K562 (cell line): ENCODE measurements at regions not wholly inside any gene's neighbourhood (a gene's known extent, or its start where the extent isn't known, plus 50 kb on each side); places are given as distances from the start of the nearest gene placed in this dataset.

ENCODE experiments used
- ATAC-seq: fragments of 200-7000 bp; cut with Tn5 transposase; 3 replicates; pipeline ENCODE4 v1.9.1; 2020; ENCODE audit warnings: moderate library complexity
- BruUV-seq: library from RNA; stranded (reverse); fragments of 400-500 nt; replicated peaks from 2 replicates; lab custom pipeline; 2021; lab: Mats Ljungman, UMichigan
- CTCF ChIA-PET: fragments of 300-600 bp; formaldehyde crosslinking; extraction: SDS; loops from one replicate; lab custom pipeline; 2021; ENCODE audit warnings: low intra/inter-chr PET ratio; lab: Yijun Ruan, JAX
- POLR2A ChIA-PET: fragments of 300-600, 350-650 bp; sonication (Branson Sonifier 250); formaldehyde crosslinking; extraction: SDS; loops from one replicate; lab custom pipeline; 2021; ENCODE audit warnings: antibody characterized with exemption, inconsistent platforms; lab: Yijun Ruan, JAX
- DNase-seq, 4 experiments: peaks; one replicate each; pipeline versions ENCODE4 v3.0.0 to v3.0.0-alpha.2; 2011 to 2018; ENCODE audit warnings: low spot score in 3 of 4, mixed read lengths in 3 of 4; ENCODE audit errors: extremely low read depth in 1 of 4
- FAIRE-seq: peaks from 2 replicates; lab custom pipeline; 2011; peaks lifted over from hg19 to GRCh38; lab: Jason Lieb, UNC
- H2AFZ ChIP-seq: 2 replicates; pipeline ENCODE4 v1.6.0; 2011; ENCODE audit warnings: low read depth, low read length, control low read depth, inconsistent platforms
- H3K27ac ChIP-seq: fragments of 200-600 bp; 3 replicates; pipeline ENCODE4 v1.8.0; 2011; ENCODE audit warnings: low read depth, mild to moderate bottlenecking, control low read depth, inconsistent platforms, low read length, moderate library complexity, mixed read lengths; ENCODE audit errors: extremely low read depth
- H3K27me3 ChIP-seq, 2 experiments: fragments of 300-600 bp in 1 of 2; 2 replicates in 1 of 2; 3 replicates in 1 of 2; pipeline versions ENCODE4 v1.6.0 to v1.8.0; 2011; ENCODE audit warnings: inconsistent platforms in 2 of 2, low read length in 2 of 2, mild to moderate bottlenecking in 1 of 2, mixed read lengths in 1 of 2, moderate library complexity in 1 of 2; ENCODE audit not compliant: control insufficient read depth in 2 of 2, insufficient read depth in 2 of 2
- H3K36me3 ChIP-seq: fragments of 300-600 bp; 3 replicates; pipeline ENCODE4 v1.8.0; 2011; ENCODE audit warnings: mild to moderate bottlenecking, low read length, inconsistent platforms; ENCODE audit not compliant: control insufficient read depth, insufficient read depth
- H3K4me1 ChIP-seq, 2 experiments: fragments of 200-600 bp in 1 of 2; replicated peaks in 1 of 2; 2 replicates in 1 of 2; 3 replicates in 1 of 2; pipeline versions ENCODE4 v1.5.1 to v1.8.0; 2011; ENCODE audit warnings: inconsistent platforms in 2 of 2, low read length in 2 of 2, mild to moderate bottlenecking in 1 of 2, mixed read lengths in 1 of 2, moderate library complexity in 1 of 2; ENCODE audit not compliant: control insufficient read depth in 2 of 2, insufficient read depth in 2 of 2
- H3K4me2 ChIP-seq: 2 replicates; pipeline ENCODE4 v1.6.1; 2011; ENCODE audit warnings: low read length, control low read depth, inconsistent platforms, mixed read lengths; ENCODE audit not compliant: insufficient read depth
- H3K4me3 ChIP-seq: fragments of 200-600 bp; sonication (generic), shearing (Covaris generic); 2 replicates; pipeline ENCODE4 v1.5.1; 2016; ENCODE audit warnings: control low read depth, inconsistent platforms
- H3K79me2 ChIP-seq: fragments of 200-600 bp; 3 replicates; pipeline ENCODE4 v1.8.0; 2011; ENCODE audit warnings: low read length, inconsistent platforms; ENCODE audit not compliant: control insufficient read depth, insufficient read depth
- H3K9ac ChIP-seq, 2 experiments: 2 replicates each; pipeline versions ENCODE4 v1.6.0 to v1.6.1; 2011; ENCODE audit warnings: low read depth in 2 of 2, low read length in 2 of 2, control low read depth in 1 of 2, inconsistent platforms in 1 of 2, mild to moderate bottlenecking in 1 of 2, mixed read lengths in 1 of 2; ENCODE audit not compliant: insufficient read depth in 1 of 2
- H3K9me1 ChIP-seq: one replicate; pipeline ENCODE4 v1.6.0; 2011; ENCODE audit warnings: inconsistent platforms, mild to moderate bottlenecking, low read length, moderate library complexity; ENCODE audit not compliant: control insufficient read depth, insufficient read depth
- H3K9me3 ChIP-seq: replicated peaks from 2 replicates; pipeline ENCODE4 v1.5.1; 2011; ENCODE audit warnings: low read depth, low read length, inconsistent platforms; ENCODE audit not compliant: control insufficient read depth, insufficient read depth
- H4K20me1 ChIP-seq: replicated peaks from 2 replicates; pipeline ENCODE4 v1.6.1; 2011; ENCODE audit warnings: low read length, inconsistent platforms, mixed read lengths; ENCODE audit not compliant: control insufficient read depth, insufficient read depth
- AFF4 ChIP-seq: sonication (generic); formaldehyde crosslinking; IDR thresholded peaks from 2 replicates; pipeline ENCODE4 v1.8.0; 2023; ENCODE audit warnings: mild to moderate bottlenecking, missing genetic modification reagents
- ATF2 ChIP-seq: sonication (generic); formaldehyde crosslinking; IDR thresholded peaks from 2 replicates; pipeline ENCODE4 v1.8.1; 2022; ENCODE audit warnings: missing genetic modification reagents
- CHD4 ChIP-seq: fragments of 200-600 bp; sonication (generic); IDR thresholded peaks from 3 replicates; pipeline ENCODE4 v1.6.1; 2012; ENCODE audit warnings: low read depth, mild to moderate bottlenecking, mixed read lengths, low read length, inconsistent platforms; ENCODE audit not compliant: insufficient read depth, insufficient replicate concordance, poor library complexity, severe bottlenecking
- CXXC5 ChIP-seq: fragments of 250-450 bp; sonication (Bioruptor Pico); IDR thresholded peaks from 2 replicates; pipeline ENCODE4 v1.8.0; 2022; ENCODE audit warnings: inconsistent platforms, mild to moderate bottlenecking, moderate library complexity
- ETV5 ChIP-seq: sonication (generic); formaldehyde crosslinking; IDR thresholded peaks from 2 replicates; pipeline ENCODE4 v1.4.0; 2020; ENCODE audit warnings: low read depth, mild to moderate bottlenecking, missing genetic modification reagents
- NFIC ChIP-seq: fragments of 450-650 bp; IDR thresholded peaks from 2 replicates; pipeline ENCODE4 v1.6.1; 2017; ENCODE audit warnings: mild to moderate bottlenecking, inconsistent platforms
- PRPF4 ChIP-seq: fragments of 200-400 bp; formaldehyde crosslinking; IDR thresholded peaks from one replicate; pipeline ENCODE4 v1.6.1; 2017; ENCODE audit warnings: low read length, low read depth, mild to moderate bottlenecking; ENCODE audit not compliant: insufficient read depth, poor library complexity, severe bottlenecking
- SFPQ ChIP-seq: fragments of 200-400 bp; formaldehyde crosslinking; IDR thresholded peaks from 2 replicates; pipeline ENCODE4 v1.6.1; 2017; ENCODE audit warnings: mild to moderate bottlenecking, low read depth, low read length, moderate library complexity
- SMAD4 ChIP-seq: fragments of 250-450 bp; sonication (Bioruptor Pico); conservative IDR thresholded peaks from 2 replicates; pipeline ENCODE4 v1.8.0; 2021; ENCODE audit warnings: inconsistent platforms, mild to moderate bottlenecking, moderate library complexity
- SPI1 ChIP-seq: IDR thresholded peaks from 2 replicates; pipeline ENCODE4 v1.6.1; 2011; ENCODE audit warnings: low read depth, low read length, control low read depth, borderline replicate concordance
- ZBTB2 ChIP-seq: fragments of 450-650 bp; IDR thresholded peaks from 2 replicates; pipeline ENCODE4 v1.6.1; 2016; ENCODE audit warnings: antibody characterized with exemption
- ZFP36 ChIP-seq: fragments of 150-350 bp; IDR thresholded peaks from 2 replicates; pipeline ENCODE4 v1.6.1; 2018; ENCODE audit warnings: low read length, low read depth; ENCODE audit not compliant: partially characterized antibody
- ZNF644 ChIP-seq: fragments of 200-800 bp; sonication (Bioruptor generic); IDR thresholded peaks from 2 replicates; pipeline ENCODE4 v1.6.1; 2016; ENCODE audit warnings: low read depth, missing genetic modification characterization, missing compliant biosample characterization
- ZNF707 ChIP-seq: fragments of 250-450 bp; sonication (Bioruptor Pico); conservative IDR thresholded peaks from 2 replicates; pipeline ENCODE4 v1.8.0; 2022; ENCODE audit warnings: inconsistent platforms, mild to moderate bottlenecking, moderate library complexity
- ZZZ3 ChIP-seq: fragments of 450-650 bp; IDR thresholded peaks from 2 replicates; pipeline ENCODE4 v1.6.1; 2016; ENCODE audit warnings: antibody characterized with exemption, mild to moderate bottlenecking, moderate library complexity
- in situ Hi-C: fragments of 300-500 bp; cut with MboI; formaldehyde crosslinking; loops from 4 replicates; pipeline ENCODE4 v1.15.0; 2018; ENCODE audit warnings: inconsistent platforms, mixed read lengths
- intact Hi-C: fragments of 100-400 bp; cut with micrococcal nuclease; formaldehyde crosslinking; loops from 2 replicates; pipeline ENCODE4 v1.14.2; 2022

- ChIA-PET CTCF (no interaction called here), POLR2A (no interaction called here)
- Histone ChIP-seq H3K9me3 (no peaks in the 10 kb centered on the region), H3K4me3 (no peak overlapping the region), H3K79me2 (no peaks in the 10 kb centered on the region), H4K20me1 (no peaks in the 10 kb centered on the region), H3K27ac (no peak overlapping the region), H3K27me3 (no peaks in the 10 kb centered on the region), H2AFZ (no peak overlapping the region), H3K9ac (no peak overlapping the region), H3K36me3 (no peaks in the 10 kb centered on the region), H3K9me1 (no peaks in the 10 kb centered on the region), H3K4me2 (no peak overlapping the region), H3K4me1 (no peaks in the 10 kb centered on the region)
- FAIRE-seq (no peak), ATAC-seq (no peak), DNase-seq (no peak)
- intact Hi-C loops (no loop called here), in situ Hi-C loops (no loop called here)
- BruUV-seq = no TSS peak
- TF ChIP-seq PRPF4 = no peak
- no peak for TF ChIP-seq SMAD4 (CRISPR knock-in tag)
- TF ChIP-seq CXXC5 (CRISPR knock-in tag) = no peak
- no peak for TF ChIP-seq CHD4
- TF ChIP-seq ATF2 (CRISPR knock-in tag) = no peak
- TF ChIP-seq ZNF644 (tag) = no peak
- no peak for TF ChIP-seq ZFP36
- no peak for TF ChIP-seq ZBTB2
- no peak for TF ChIP-seq SPI1
- no peak for TF ChIP-seq ETV5 (CRISPR knock-in tag)
- TF ChIP-seq SFPQ = no peak
- TF ChIP-seq AFF4 (CRISPR knock-in tag) = no peak
- TF ChIP-seq ZNF707 (CRISPR knock-in tag) = no peak
- TF ChIP-seq ZZZ3 = no peak
- no peak for TF ChIP-seq NFIC
Measured at GRCh38 chr13:104251931-104252330, 1185.7 kb upstream of the SLC10A2 start.
